ENCODE measurements at regions not wholly inside any gene's neighbourhood (a gene's known extent, or its start where the extent isn't known, plus 50 kb on each side); places are given as distances from the start of the nearest gene placed in this dataset.

GRCh38 chr2:111231532-111232252 lies 111.0 kb downstream of the BCL2L11 start:
- H2AK5ac ChIP-seq (ENCODE audit: low read depth, low read length), result no peak overlapping the region
- H3K36me3 ChIP-seq (replicated peaks in 1 of 2; ENCODE audit: control insufficient read depth in 2 of 2, insufficient read depth in 2 of 2, low read length in 2 of 2), result no peaks in the 10 kb centered on the region
- H3K9me3 ChIP-seq (replicated peaks in 1 of 2; ENCODE audit: control insufficient read depth in 2 of 2, insufficient read depth in 1 of 2, low read depth in 1 of 2, low read length in 2 of 2), result peaks cover 2 to 37% of the 10 kb centered on the region in 2 donors
- no peak overlapping the region for H3K27ac ChIP-seq (replicated peaks; ENCODE audit: low read length)
- H3K23ac ChIP-seq (ENCODE audit: low read depth, low read length, poor library complexity), result no peak overlapping the region
- H3K4ac ChIP-seq (ENCODE audit: low read length), result no peak overlapping the region
- H3K4me3 ChIP-seq (ENCODE audit: low read length in 2 of 2), result no peak overlapping the region
- no peak overlapping the region for H4K91ac ChIP-seq (ENCODE audit: low read depth, low read length, poor library complexity)
- WGBS, 2 donors (ENCODE audit: extremely low coverage in 2 of 2, insufficient read length in 2 of 2, insufficient replicate concordance in 1 of 2), result no CpG with 5 or more reads among the region's 7 CpGs
- peaks cover 0 to 9% of the 10 kb centered on the region in 2 donors for H3K4me1 ChIP-seq (ENCODE audit: control insufficient read depth in 2 of 2, insufficient read depth in 1 of 2, low read depth in 1 of 2, low read length in 2 of 2)
- no peak overlapping the region for H2BK12ac ChIP-seq (ENCODE audit: low read length)
- no peak for DNase-seq (ENCODE audit: low spot score)
- H3K4me2 ChIP-seq (ENCODE audit: insufficient read depth, low read length, poor library complexity, severe bottlenecking), result no peak overlapping the region
- H3K9ac ChIP-seq (ENCODE audit: low read depth, low read length, poor library complexity), result no peak overlapping the region
- H3K14ac ChIP-seq (ENCODE audit: low read length), result no peak overlapping the region
- H2BK15ac ChIP-seq (ENCODE audit: low read length), result no peak overlapping the region
- H2AFZ ChIP-seq (ENCODE audit: low read length), result no peak overlapping the region
- H3K27me3 ChIP-seq (ENCODE audit: control insufficient read depth in 3 of 3, insufficient read depth in 3 of 3, low read depth in 1 of 3, low read length in 3 of 3), result no peaks in the 10 kb centered on the region
- H2BK120ac ChIP-seq (ENCODE audit: low read depth, low read length), result no peak overlapping the region
- no peak overlapping the region for H2BK5ac ChIP-seq (ENCODE audit: low read length)
- H3K18ac ChIP-seq (ENCODE audit: low read length), result no peak overlapping the region
- H3K79me1 ChIP-seq (ENCODE audit: low read depth, low read length), result no peaks in the 10 kb centered on the region
- H4K8ac ChIP-seq (ENCODE audit: low read depth, low read length), result no peak overlapping the region

GRCh38 chr2:111235192-111236015 lies 114.7 kb downstream of the BCL2L11 start:
- no peak overlapping the region for H3K9ac ChIP-seq (ENCODE audit: low read depth, low read length, poor library complexity)
- no peak overlapping the region for H3K27ac ChIP-seq (replicated peaks; ENCODE audit: low read length)
- no peak overlapping the region for H3K14ac ChIP-seq (ENCODE audit: low read length)
- H3K23ac ChIP-seq (ENCODE audit: low read depth, low read length, poor library complexity), result no peak overlapping the region
- H4K91ac ChIP-seq (ENCODE audit: low read depth, low read length, poor library complexity), result no peak overlapping the region
- H2BK12ac ChIP-seq (ENCODE audit: low read length), result no peak overlapping the region
- WGBS, 2 donors (ENCODE audit: extremely low coverage in 2 of 2, insufficient read length in 2 of 2, insufficient replicate concordance in 1 of 2), result no CpG with 5 or more reads among the region's 13 CpGs
- H3K36me3 ChIP-seq (replicated peaks in 1 of 2; ENCODE audit: control insufficient read depth in 2 of 2, insufficient read depth in 2 of 2, low read length in 2 of 2), result peaks cover 0 to 2% of the 10 kb centered on the region in 2 donors
- no peak overlapping the region for H3K4me3 ChIP-seq (ENCODE audit: low read length in 2 of 2)
- no peak overlapping the region for H3K18ac ChIP-seq (ENCODE audit: low read length)
- no peak overlapping the region for H2AK5ac ChIP-seq (ENCODE audit: low read depth, low read length)
- no peak overlapping the region for H4K8ac ChIP-seq (ENCODE audit: low read depth, low read length)
- no peak overlapping the region for H2BK120ac ChIP-seq (ENCODE audit: low read depth, low read length)
- no peak overlapping the region for H3K4me2 ChIP-seq (ENCODE audit: insufficient read depth, low read length, poor library complexity, severe bottlenecking)
- no peak overlapping the region for H2AFZ ChIP-seq (ENCODE audit: low read length)
- H3K4ac ChIP-seq (ENCODE audit: low read length), result no peak overlapping the region
- DNase-seq (ENCODE audit: low spot score), result no peak
- H3K79me1 ChIP-seq (ENCODE audit: low read depth, low read length), result no peaks in the 10 kb centered on the region
- no peak overlapping the region for H2BK5ac ChIP-seq (ENCODE audit: low read length)
- peaks cover 0 to 5% of the 10 kb centered on the region in 2 donors for H3K4me1 ChIP-seq (ENCODE audit: control insufficient read depth in 2 of 2, insufficient read depth in 1 of 2, low read depth in 1 of 2, low read length in 2 of 2)
- H3K9me3 ChIP-seq (replicated peaks in 1 of 2; ENCODE audit: control insufficient read depth in 2 of 2, insufficient read depth in 1 of 2, low read depth in 1 of 2, low read length in 2 of 2), result peaks cover 2 to 19% of the 10 kb centered on the region in 2 donors
- H2BK15ac ChIP-seq (ENCODE audit: low read length), result no peak overlapping the region
- no peaks in the 10 kb centered on the region for H3K27me3 ChIP-seq (ENCODE audit: control insufficient read depth in 3 of 3, insufficient read depth in 3 of 3, low read depth in 1 of 3, low read length in 3 of 3)

GRCh38 chr2:111236025-111236424 lies 115.3 kb downstream of the BCL2L11 start:
- Histone ChIP-seq H2BK5ac (ENCODE audit: low read length) (no peak overlapping the region), H3K4ac (ENCODE audit: low read length) (no peak overlapping the region), H3K4me1 (ENCODE audit: control insufficient read depth in 2 of 2, insufficient read depth in 1 of 2, low read depth in 1 of 2, low read length in 2 of 2) (peaks cover 0 to 5% of the 10 kb centered on the region in 2 donors), H3K79me1 (ENCODE audit: low read depth, low read length) (no peaks in the 10 kb centered on the region), H3K9ac (ENCODE audit: low read depth, low read length, poor library complexity) (no peak overlapping the region), H2AFZ (ENCODE audit: low read length) (no peak overlapping the region), H4K8ac (ENCODE audit: low read depth, low read length) (no peak overlapping the region), H2AK5ac (ENCODE audit: low read depth, low read length) (no peak overlapping the region), H4K91ac (ENCODE audit: low read depth, low read length, poor library complexity) (no peak overlapping the region), H2BK15ac (ENCODE audit: low read length) (no peak overlapping the region), H3K14ac (ENCODE audit: low read length) (no peak overlapping the region), H3K27me3 (ENCODE audit: control insufficient read depth in 3 of 3, insufficient read depth in 3 of 3, low read depth in 1 of 3, low read length in 3 of 3) (no peaks in the 10 kb centered on the region), H3K36me3 (replicated peaks in 1 of 2; ENCODE audit: control insufficient read depth in 2 of 2, insufficient read depth in 2 of 2, low read length in 2 of 2) (peaks cover 0 to 2% of the 10 kb centered on the region in 2 donors), H3K27ac (replicated peaks; ENCODE audit: low read length) (no peak overlapping the region), H3K18ac (ENCODE audit: low read length) (no peak overlapping the region), H3K4me2 (ENCODE audit: insufficient read depth, low read length, poor library complexity, severe bottlenecking) (no peak overlapping the region), H3K4me3 (ENCODE audit: low read length in 2 of 2) (no peak overlapping the region), H2BK120ac (ENCODE audit: low read depth, low read length) (no peak overlapping the region), H3K23ac (ENCODE audit: low read depth, low read length, poor library complexity) (no peak overlapping the region), H2BK12ac (ENCODE audit: low read length) (no peak overlapping the region), H3K9me3 (replicated peaks in 1 of 2; ENCODE audit: control insufficient read depth in 2 of 2, insufficient read depth in 1 of 2, low read depth in 1 of 2, low read length in 2 of 2) (peaks cover 2 to 16% of the 10 kb centered on the region in 2 donors)
- DNase-seq (ENCODE audit: low spot score), result no peak
- WGBS, 2 donors (ENCODE audit: extremely low coverage in 2 of 2, insufficient read length in 2 of 2, insufficient replicate concordance in 1 of 2), result no CpG with 5 or more reads among the region's 3 CpGs

- H2BK5ac ChIP-seq (ENCODE audit: low read length), result no peak overlapping the region
- H3K36me3 ChIP-seq (replicated peaks in 1 of 2; ENCODE audit: control insufficient read depth in 2 of 2, insufficient read depth in 2 of 2, low read length in 2 of 2), result peaks cover 0 to 2% of the 10 kb centered on the region in 2 donors
- no peaks in the 10 kb centered on the region for H3K79me1 ChIP-seq (ENCODE audit: low read depth, low read length)
- H2AK5ac ChIP-seq (ENCODE audit: low read depth, low read length), result no peak overlapping the region
- H2BK120ac ChIP-seq (ENCODE audit: low read depth, low read length), result no peak overlapping the region
- peaks cover 0 to 5% of the 10 kb centered on the region in 2 donors for H3K4me1 ChIP-seq (ENCODE audit: control insufficient read depth in 2 of 2, insufficient read depth in 1 of 2, low read depth in 1 of 2, low read length in 2 of 2)
- H3K4ac ChIP-seq (ENCODE audit: low read length), result no peak overlapping the region
- no peak overlapping the region for H3K14ac ChIP-seq (ENCODE audit: low read length)
- no peaks in the 10 kb centered on the region for H3K27me3 ChIP-seq (ENCODE audit: control insufficient read depth in 3 of 3, insufficient read depth in 3 of 3, low read depth in 1 of 3, low read length in 3 of 3)
- no peak overlapping the region for H4K91ac ChIP-seq (ENCODE audit: low read depth, low read length, poor library complexity)
- H3K9ac ChIP-seq (ENCODE audit: low read depth, low read length, poor library complexity), result no peak overlapping the region
- H2BK15ac ChIP-seq (ENCODE audit: low read length), result no peak overlapping the region
- H2BK12ac ChIP-seq (ENCODE audit: low read length), result no peak overlapping the region
- peaks cover 0 to 3% of the 10 kb centered on the region in 2 donors for H3K9me3 ChIP-seq (replicated peaks in 1 of 2; ENCODE audit: control insufficient read depth in 2 of 2, insufficient read depth in 1 of 2, low read depth in 1 of 2, low read length in 2 of 2)
- H3K4me2 ChIP-seq (ENCODE audit: insufficient read depth, low read length, poor library complexity, severe bottlenecking), result no peak overlapping the region
- no peak overlapping the region for H3K18ac ChIP-seq (ENCODE audit: low read length)
- WGBS, 2 donors (ENCODE audit: extremely low coverage in 2 of 2, insufficient read length in 2 of 2, insufficient replicate concordance in 1 of 2), result no CpG with 5 or more reads among the region's 2 CpGs
- no peak for DNase-seq (ENCODE audit: low spot score)
- H3K4me3 ChIP-seq (ENCODE audit: low read length in 2 of 2), result no peak overlapping the region
- H3K27ac ChIP-seq (replicated peaks; ENCODE audit: low read length), result no peak overlapping the region
- H2AFZ ChIP-seq (ENCODE audit: low read length), result no peak overlapping the region
- H4K8ac ChIP-seq (ENCODE audit: low read depth, low read length), result no peak overlapping the region
- H3K23ac ChIP-seq (ENCODE audit: low read depth, low read length, poor library complexity), result no peak overlapping the region
Observed at GRCh38 chr2:111238296-111238695, 117.6 kb downstream of the BCL2L11 start.

Data from neuronal stem cell (in vitro differentiated cells).